ENCODE measurements at regions not wholly inside any gene's neighbourhood (a gene's known extent, or its start where the extent isn't known, plus 50 kb on each side); places are given as distances from the start of the nearest gene placed in this dataset.

DNA sequence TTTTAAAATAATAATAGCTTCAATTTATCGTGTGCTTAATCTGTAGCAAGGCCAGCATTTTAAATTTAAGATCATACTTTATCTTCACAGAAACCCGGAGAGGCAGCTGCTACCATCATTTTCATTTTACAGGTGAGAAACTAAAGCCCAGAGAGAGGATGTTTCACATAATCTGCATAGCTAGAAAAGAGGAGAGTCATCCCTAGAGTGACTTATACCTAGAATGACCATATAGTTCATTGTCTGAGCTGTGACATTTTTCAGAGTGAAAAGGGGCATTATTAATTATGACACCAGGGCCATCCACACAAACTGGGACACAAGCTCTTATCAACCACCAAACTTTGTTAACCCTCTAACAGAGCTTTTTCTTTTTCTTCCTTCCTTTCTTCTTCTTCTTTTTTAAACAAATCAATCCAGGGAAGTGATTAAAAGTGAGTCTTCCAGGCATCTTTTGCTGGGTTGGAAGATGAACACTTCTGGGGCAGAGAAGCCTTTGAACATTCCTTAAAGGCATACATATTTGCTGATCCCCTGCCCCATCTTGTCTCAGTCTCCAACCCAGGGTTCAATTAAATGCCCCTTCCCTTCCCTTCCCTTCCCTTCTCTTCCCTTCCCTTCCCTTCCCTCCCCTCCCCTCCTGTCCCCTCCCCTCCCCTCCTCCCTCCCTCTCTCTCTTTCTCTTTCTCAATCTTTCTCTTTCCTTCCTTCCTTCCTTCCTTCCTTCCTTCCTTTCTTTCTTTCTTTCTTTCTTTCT, 272.5 kb upstream of the JAG1 start:
- TF ChIP-seq REST (IDR thresholded peaks at IDR 0.05; ENCODE audit: insufficient read depth in 1 of 2, low read depth in 2 of 2, low read length in 2 of 2), result no peak
- TF ChIP-seq TAF1 (IDR thresholded peaks at IDR 0.05; ENCODE audit: borderline replicate concordance, insufficient read depth, low read length), result no peak
